WERI-Rb-1 (cell line): ENCODE measurements at regions not wholly inside any gene's neighbourhood (a gene's known extent, or its start where the extent isn't known, plus 50 kb on each side); places are given as distances from the start of the nearest gene placed in this dataset.

Experiments used
- DNase-seq: peaks from one replicate; pipeline ENCODE4 v3.0.0-alpha.2; 2020
- H3K27ac ChIP-seq: fragments of 250-450 bp; sonication (Bioruptor Pico); 2 replicates; pipeline ENCODE4 v1.5.1; 2020; ENCODE audit warnings: mild to moderate bottlenecking, moderate library complexity
- H3K27me3 ChIP-seq: fragments of 250-450 bp; sonication (Bioruptor Pico); 2 replicates; pipeline ENCODE4 v1.5.1; 2021; ENCODE audit warnings: mild to moderate bottlenecking, low read depth, moderate library complexity; ENCODE audit not compliant: insufficient read depth, severe bottlenecking
- H3K36me3 ChIP-seq: fragments of 250-450 bp; sonication (Bioruptor Pico); 2 replicates; pipeline ENCODE4 v1.5.1; 2020; ENCODE audit warnings: mild to moderate bottlenecking, moderate library complexity
- H3K4me3 ChIP-seq: 2 replicates; pipeline ENCODE4 v1.5.1; 2011; ENCODE audit warnings: low read depth, mild to moderate bottlenecking, control low read depth, low read length
- H3K9me3 ChIP-seq: fragments of 250-450 bp; sonication (Bioruptor Pico); 2 replicates; pipeline ENCODE4 v1.5.1; 2021; ENCODE audit warnings: mild to moderate bottlenecking, moderate library complexity; ENCODE audit not compliant: severe bottlenecking
- TF ChIP-seq, protein P1 (sequence below): IDR thresholded peaks from 2 replicates; pipeline ENCODE4 v1.5.1; 2011; ENCODE audit warnings: low read depth, mild to moderate bottlenecking, control low read depth, inconsistent platforms, low read length

DNA sequence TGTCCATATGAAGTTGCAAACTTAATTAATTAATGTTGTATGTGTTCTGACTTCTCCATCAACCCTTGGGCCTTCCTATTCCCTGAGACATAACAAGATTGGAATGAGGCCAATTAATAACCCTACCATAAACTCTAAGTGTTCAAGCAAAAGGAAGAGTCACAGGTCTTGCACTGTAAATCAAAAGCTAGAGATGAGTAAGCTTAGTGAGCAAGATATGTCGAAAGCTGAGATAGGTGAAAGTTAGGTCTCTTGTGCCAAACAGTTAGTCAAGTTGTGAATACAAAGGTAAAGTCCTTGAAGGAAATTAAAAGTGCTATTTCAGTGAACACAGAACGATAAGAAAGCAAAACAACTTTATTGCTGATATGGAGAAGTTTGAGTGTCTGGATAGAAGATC, 58.2 kb upstream of the GPRIN3 start:
- no peak overlapping the region for H3K27ac ChIP-seq
- H3K4me3 ChIP-seq = no peak overlapping the region
- TF ChIP-seq, protein P1, sequence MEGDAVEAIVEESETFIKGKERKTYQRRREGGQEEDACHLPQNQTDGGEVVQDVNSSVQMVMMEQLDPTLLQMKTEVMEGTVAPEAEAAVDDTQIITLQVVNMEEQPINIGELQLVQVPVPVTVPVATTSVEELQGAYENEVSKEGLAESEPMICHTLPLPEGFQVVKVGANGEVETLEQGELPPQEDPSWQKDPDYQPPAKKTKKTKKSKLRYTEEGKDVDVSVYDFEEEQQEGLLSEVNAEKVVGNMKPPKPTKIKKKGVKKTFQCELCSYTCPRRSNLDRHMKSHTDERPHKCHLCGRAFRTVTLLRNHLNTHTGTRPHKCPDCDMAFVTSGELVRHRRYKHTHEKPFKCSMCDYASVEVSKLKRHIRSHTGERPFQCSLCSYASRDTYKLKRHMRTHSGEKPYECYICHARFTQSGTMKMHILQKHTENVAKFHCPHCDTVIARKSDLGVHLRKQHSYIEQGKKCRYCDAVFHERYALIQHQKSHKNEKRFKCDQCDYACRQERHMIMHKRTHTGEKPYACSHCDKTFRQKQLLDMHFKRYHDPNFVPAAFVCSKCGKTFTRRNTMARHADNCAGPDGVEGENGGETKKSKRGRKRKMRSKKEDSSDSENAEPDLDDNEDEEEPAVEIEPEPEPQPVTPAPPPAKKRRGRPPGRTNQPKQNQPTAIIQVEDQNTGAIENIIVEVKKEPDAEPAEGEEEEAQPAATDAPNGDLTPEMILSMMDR = no peak
- H3K9me3 ChIP-seq = no peaks in the 10 kb centered on the region
- no peaks in the 10 kb centered on the region for H3K36me3 ChIP-seq
- no peak for DNase-seq
- H3K27me3 ChIP-seq = no peaks in the 10 kb centered on the region

DNA sequence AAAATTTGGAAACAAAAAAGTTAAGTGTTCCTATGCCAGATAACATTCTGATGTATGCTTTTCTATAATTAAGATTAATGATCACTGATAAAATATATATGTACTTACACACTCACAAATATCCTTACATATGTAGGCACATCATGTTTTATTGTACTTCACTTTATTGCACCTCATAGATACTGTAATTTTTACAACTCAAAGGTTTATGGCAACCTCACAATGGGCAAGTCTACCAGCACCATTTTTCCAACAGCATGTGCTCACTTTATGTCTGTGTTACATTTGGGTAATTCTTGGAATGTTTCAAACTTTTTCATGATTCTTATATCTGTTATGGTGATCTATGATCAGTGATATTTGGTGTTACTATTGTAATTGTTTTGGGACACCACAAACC, 57.8 kb upstream of the GPRIN3 start:
- TF ChIP-seq, protein P1 = no peak
- Histone ChIP-seq H3K36me3 (no peaks in the 10 kb centered on the region), H3K9me3 (no peaks in the 10 kb centered on the region), H3K4me3 (no peak overlapping the region), H3K27me3 (no peaks in the 10 kb centered on the region), H3K27ac (no peak overlapping the region)
- no peak for DNase-seq

DNA sequence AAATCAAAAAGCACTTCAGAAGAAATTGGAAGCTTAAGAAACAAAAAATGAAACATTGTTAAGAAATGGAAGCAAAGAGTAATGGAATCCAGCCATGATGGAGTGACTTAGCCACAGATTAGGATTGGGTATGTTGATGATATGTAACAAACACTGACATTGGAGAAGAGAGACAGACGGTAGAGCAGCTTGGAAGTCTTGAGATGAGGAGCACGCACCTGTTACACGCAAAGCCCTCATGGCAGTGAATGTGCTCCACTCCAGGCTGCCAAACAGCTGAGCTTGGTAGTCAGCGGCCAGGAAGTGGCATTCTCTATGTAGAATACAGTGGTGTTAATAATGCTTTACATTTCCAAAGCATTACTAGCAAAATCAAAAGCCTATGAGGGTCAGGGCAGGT, 56.9 kb upstream of the GPRIN3 start:
- no peaks in the 10 kb centered on the region for H3K27me3 ChIP-seq
- H3K36me3 ChIP-seq = no peaks in the 10 kb centered on the region
- peak; percentile 20 for DNase-seq
- H3K9me3 ChIP-seq = no peaks in the 10 kb centered on the region
- TF ChIP-seq, protein P1 = no peak
- no peak overlapping the region for H3K27ac ChIP-seq
- no peak overlapping the region for H3K4me3 ChIP-seq

DNA sequence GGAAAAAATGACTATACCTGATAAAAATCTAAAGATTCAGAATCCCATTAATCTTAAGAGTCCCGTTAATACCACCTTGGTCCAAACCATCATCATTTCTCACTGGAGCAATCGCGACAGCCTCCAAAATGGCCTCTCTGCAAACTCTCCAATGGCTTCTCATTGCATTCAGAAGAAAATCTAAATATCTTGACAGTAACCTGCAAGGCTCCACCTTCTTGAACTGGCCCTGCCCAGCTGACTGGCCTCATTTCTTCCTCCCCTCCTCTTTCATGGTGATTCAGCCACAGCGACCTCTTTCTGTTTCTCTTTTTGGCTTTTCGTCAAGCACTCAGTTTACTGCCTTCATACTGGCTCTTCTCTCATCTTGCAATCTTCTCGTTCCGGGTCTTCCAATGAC, 56.2 kb upstream of the GPRIN3 start:
- TF ChIP-seq, protein P1 = no peak
- Histone ChIP-seq H3K9me3 (no peaks in the 10 kb centered on the region), H3K4me3 (no peak overlapping the region), H3K27ac (no peak overlapping the region), H3K36me3 (no peaks in the 10 kb centered on the region), H3K27me3 (no peaks in the 10 kb centered on the region)
- no peak for DNase-seq

DNA sequence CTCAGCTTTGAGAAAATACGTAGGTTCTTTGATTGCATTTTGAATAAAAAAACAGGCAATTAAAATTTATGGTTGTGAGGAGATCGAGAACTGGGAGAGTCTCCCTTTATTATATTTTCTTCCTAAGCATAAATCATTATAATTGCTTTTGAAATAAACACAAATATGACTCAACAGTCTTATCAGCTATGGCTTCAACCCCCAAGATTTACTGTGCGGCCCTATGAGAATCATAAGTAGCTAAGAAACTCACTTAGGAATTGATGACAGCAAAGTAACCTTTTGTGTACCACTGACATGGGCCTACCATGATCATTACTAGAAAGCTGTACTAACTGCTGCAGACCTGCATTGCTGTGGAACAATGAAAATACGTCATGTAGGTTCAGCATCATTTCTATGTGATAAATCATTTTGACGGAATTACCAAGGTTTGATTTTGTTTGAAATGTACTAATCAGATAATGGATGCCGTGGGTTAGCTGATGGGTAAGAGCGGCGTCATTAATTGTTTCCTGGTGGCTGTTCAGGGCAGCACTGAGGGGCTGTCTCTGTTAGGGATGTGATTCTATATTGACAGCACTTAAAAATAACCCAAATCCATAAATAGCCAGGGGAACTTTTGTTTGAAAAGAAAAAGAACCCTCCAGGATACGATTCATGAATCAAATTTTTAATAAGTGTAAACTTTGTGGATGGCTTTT, 51.5 kb upstream of the GPRIN3 start:
- Histone ChIP-seq H3K36me3 (no peaks in the 10 kb centered on the region), H3K4me3 (no peak overlapping the region), H3K9me3 (no peaks in the 10 kb centered on the region), H3K27ac (no peak overlapping the region), H3K27me3 (no peaks in the 10 kb centered on the region)
- DNase-seq = no peak
- TF ChIP-seq, protein P1 = no peak

DNA sequence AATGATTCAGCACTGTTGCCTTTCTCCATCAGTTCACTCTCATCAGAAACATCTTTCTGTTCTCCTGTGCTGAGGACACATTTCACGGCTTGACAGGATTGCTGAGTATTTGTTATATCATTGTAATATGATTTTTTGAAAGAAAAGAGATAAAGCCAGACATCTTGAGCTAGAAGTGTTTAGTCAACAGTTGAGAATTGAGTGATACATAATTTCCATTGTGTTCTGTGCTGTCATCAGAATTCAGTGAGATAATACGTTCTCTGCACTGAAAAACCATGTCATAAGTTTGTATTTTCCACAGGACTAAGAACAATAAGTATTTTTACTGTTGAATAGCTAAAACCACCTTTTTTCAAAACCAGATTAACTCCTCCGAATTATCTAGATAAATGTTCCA, 50.2 kb upstream of the GPRIN3 start:
- TF ChIP-seq, protein P1 = no peak
- H3K4me3 ChIP-seq = no peak overlapping the region
- H3K27ac ChIP-seq = no peak overlapping the region
- DNase-seq = no peak
- H3K27me3 ChIP-seq = no peaks in the 10 kb centered on the region
- no peaks in the 10 kb centered on the region for H3K9me3 ChIP-seq
- H3K36me3 ChIP-seq = no peaks in the 10 kb centered on the region
